Mesenchymal stem cell (in vitro differentiated cells and primary cell): ENCODE measurements at regions not wholly inside any gene's neighbourhood (a gene's known extent, or its start where the extent isn't known, plus 50 kb on each side); places are given as distances from the start of the nearest gene placed in this dataset.

Experiments used
- DNase-seq: peaks from one replicate; pipeline ENCODE4 v3.0.0-alpha.2; 2013
- H2AFZ ChIP-seq: one replicate; pipeline ENCODE4 v1.6.1; 2013; ENCODE audit warnings: low read depth, mild to moderate bottlenecking, control low read depth, inconsistent platforms, low read length, moderate library complexity
- H2AK5ac ChIP-seq: 2 replicates; pipeline ENCODE4 v1.6.1; 2013; ENCODE audit warnings: low read length, moderate library complexity, mild to moderate bottlenecking, inconsistent platforms; ENCODE audit not compliant: severe bottlenecking
- H2BK120ac ChIP-seq: one replicate; pipeline ENCODE4 v1.6.1; 2013; ENCODE audit warnings: low read depth, mild to moderate bottlenecking, inconsistent platforms, low read length, moderate library complexity
- H2BK12ac ChIP-seq, 2 experiments: one replicate each; pipeline ENCODE4 v1.6.1; 2013; ENCODE audit warnings: inconsistent platforms in 2 of 2, low read length in 2 of 2, mild to moderate bottlenecking in 2 of 2, moderate library complexity in 2 of 2, control low read depth in 1 of 2
- H2BK15ac ChIP-seq: one replicate; pipeline ENCODE4 v1.6.1; 2013; ENCODE audit warnings: mild to moderate bottlenecking, low read depth, inconsistent platforms; ENCODE audit not compliant: poor library complexity, severe bottlenecking
- H2BK5ac ChIP-seq: 2 replicates; pipeline ENCODE4 v1.6.1; 2013; ENCODE audit warnings: low read depth, mild to moderate bottlenecking, low read length, control low read depth, inconsistent platforms; ENCODE audit not compliant: poor library complexity, severe bottlenecking
- H3K14ac ChIP-seq, 2 experiments: one replicate each; pipeline ENCODE4 v1.6.1; 2013; ENCODE audit warnings: inconsistent platforms in 2 of 2, low read length in 2 of 2, control low read depth in 1 of 2, mild to moderate bottlenecking in 1 of 2, moderate library complexity in 1 of 2
- H3K18ac ChIP-seq, 2 experiments: one replicate each; pipeline ENCODE4 v1.6.1; 2013; ENCODE audit warnings: inconsistent platforms in 2 of 2, low read length in 2 of 2, control low read depth in 1 of 2, low read depth in 1 of 2, mild to moderate bottlenecking in 1 of 2
- H3K23ac ChIP-seq, 2 experiments: one replicate each; pipeline ENCODE4 v1.6.1; 2013; ENCODE audit warnings: inconsistent platforms in 2 of 2, low read length in 2 of 2, mild to moderate bottlenecking in 2 of 2, moderate library complexity in 2 of 2, control low read depth in 1 of 2
- H3K27ac ChIP-seq: 2 replicates; pipeline ENCODE4 v1.5.1; 2013; ENCODE audit warnings: mild to moderate bottlenecking, moderate library complexity, low read length, control low read depth, inconsistent platforms; ENCODE audit not compliant: poor library complexity, severe bottlenecking
- H3K27me3 ChIP-seq, 2 experiments: 2 replicates each; pipeline versions ENCODE4 v1.6.1 to v1.7.0; 2013; ENCODE audit warnings: low read length in 2 of 2, mild to moderate bottlenecking in 2 of 2, moderate library complexity in 2 of 2, control low read depth in 1 of 2, inconsistent platforms in 1 of 2; ENCODE audit not compliant: control insufficient read depth in 1 of 2, insufficient read depth in 1 of 2
- H3K36me3 ChIP-seq, 2 experiments: 2 replicates each; pipeline versions ENCODE4 v1.6.1 to v1.7.0; 2013; ENCODE audit warnings: low read length in 2 of 2, control low read depth in 1 of 2, inconsistent platforms in 1 of 2, low read depth in 1 of 2, mild to moderate bottlenecking in 1 of 2; ENCODE audit not compliant: insufficient read depth in 2 of 2, control insufficient read depth in 1 of 2
- H3K4ac ChIP-seq, 2 experiments: one replicate each; pipeline ENCODE4 v1.6.1; 2013; ENCODE audit warnings: inconsistent platforms in 2 of 2, low read length in 2 of 2, mild to moderate bottlenecking in 2 of 2, moderate library complexity in 2 of 2, control low read depth in 1 of 2, low read depth in 1 of 2
- H3K4me1 ChIP-seq: 2 replicates; pipeline ENCODE4 v1.6.1; 2013; ENCODE audit warnings: low read depth, low read length, control low read depth; ENCODE audit not compliant: control insufficient read depth, insufficient read depth
- H3K4me2 ChIP-seq: 2 replicates; pipeline ENCODE4 v1.6.1; 2013; ENCODE audit warnings: low read length, mild to moderate bottlenecking, inconsistent platforms; ENCODE audit not compliant: poor library complexity, severe bottlenecking
- H3K4me3 ChIP-seq, 2 experiments: 2 replicates each; pipeline versions ENCODE4 v1.5.1 to v1.7.0; 2013; ENCODE audit warnings: low read length in 2 of 2, mild to moderate bottlenecking in 2 of 2, control low read depth in 1 of 2, low read depth in 1 of 2; ENCODE audit not compliant: insufficient read depth in 1 of 2
- H3K79me1 ChIP-seq: replicated peaks from 2 replicates; pipeline ENCODE4 v1.6.1; 2013; ENCODE audit warnings: mild to moderate bottlenecking, control low read depth, low read length, inconsistent platforms; ENCODE audit not compliant: poor library complexity, severe bottlenecking
- H3K9ac ChIP-seq: 2 replicates; pipeline ENCODE4 v1.7.0; 2013; ENCODE audit warnings: mild to moderate bottlenecking, low read length, moderate library complexity
- H3K9me3 ChIP-seq: 2 replicates; pipeline ENCODE4 v1.7.0; 2013; ENCODE audit warnings: mild to moderate bottlenecking, low read length; ENCODE audit not compliant: control insufficient read depth
- H4K8ac ChIP-seq: one replicate; pipeline ENCODE4 v1.6.1; 2013; ENCODE audit warnings: inconsistent platforms, mild to moderate bottlenecking, low read length, moderate library complexity
- H4K91ac ChIP-seq: one replicate; pipeline ENCODE4 v1.6.1; 2013; ENCODE audit warnings: mild to moderate bottlenecking, low read length, inconsistent platforms
- WGBS: methylation state at CpG from one replicate; pipeline ENCODE4 v1.1.7; 2013; ENCODE audit warnings: mixed read lengths; 5-methylcytosine and 5-hydroxymethylcytosine counted together

GRCh38 chr3:98697225-98697624, 65.9 kb upstream of the ST3GAL6 start:
- Histone ChIP-seq H3K79me1 (no peaks in the 10 kb centered on the region), H2BK120ac (no peak overlapping the region), H3K36me3 (no peaks in the 10 kb centered on the region), H2BK15ac (no peak overlapping the region), H3K9ac (no peak overlapping the region), H3K4me2 (no peak overlapping the region), H3K9me3 (no peaks in the 10 kb centered on the region), H3K27ac (no peak overlapping the region), H2BK12ac (no peak overlapping the region), H2AFZ (no peak overlapping the region), H4K8ac (no peak overlapping the region), H3K4ac (no peak overlapping the region), H3K18ac (no peak overlapping the region), H3K4me3 (no peak overlapping the region), H2BK5ac (no peak overlapping the region), H2AK5ac (no peak overlapping the region), H3K23ac (no peak overlapping the region), H3K14ac (no peak overlapping the region), H3K4me1 (no peaks in the 10 kb centered on the region), H3K27me3 (no peaks in the 10 kb centered on the region), H4K91ac (no peak overlapping the region)
- DNase-seq = no peak
- 90% methylated on average over 1 of the region's 2 CpGs for WGBS

GRCh38 chr3:98699132-98699531, 64.0 kb upstream of the ST3GAL6 start:
- Histone ChIP-seq H4K91ac (no peak overlapping the region), H3K4ac (no peak overlapping the region), H3K79me1 (no peaks in the 10 kb centered on the region), H2BK120ac (no peak overlapping the region), H2AFZ (no peak overlapping the region), H2BK15ac (no peak overlapping the region), H3K9ac (no peak overlapping the region), H3K18ac (no peak overlapping the region), H4K8ac (peak overlapping the region; percentile 64), H3K36me3 (no peaks in the 10 kb centered on the region), H2BK5ac (no peak overlapping the region), H3K4me1 (no peaks in the 10 kb centered on the region), H2BK12ac (no peak overlapping the region), H3K23ac (no peak overlapping the region), H3K27me3 (no peaks in the 10 kb centered on the region), H3K14ac (no peak overlapping the region), H3K4me3 (no peak overlapping the region), H2AK5ac (no peak overlapping the region), H3K9me3 (no peaks in the 10 kb centered on the region), H3K4me2 (no peak overlapping the region), H3K27ac (no peak overlapping the region)
- no peak for DNase-seq
- WGBS = 76% methylated on average over 2 of the region's 2 CpGs

GRCh38 chr3:98701071-98701675, 62.0 kb upstream of the ST3GAL6 start:
- no peak overlapping the region for H4K91ac ChIP-seq
- H2BK15ac ChIP-seq = no peak overlapping the region
- no peaks in the 10 kb centered on the region for H3K4me1 ChIP-seq
- no peak overlapping the region for H3K4me2 ChIP-seq
- H3K14ac ChIP-seq = no peak overlapping the region
- no peaks in the 10 kb centered on the region for H3K36me3 ChIP-seq
- H3K27ac ChIP-seq = no peak overlapping the region
- no peak for DNase-seq
- H2BK5ac ChIP-seq = no peak overlapping the region
- H3K4me3 ChIP-seq = no peak overlapping the region
- H3K23ac ChIP-seq = no peak overlapping the region
- H3K79me1 ChIP-seq = no peaks in the 10 kb centered on the region
- WGBS = no CpG with 5 or more reads among the region's 2 CpGs
- H3K27me3 ChIP-seq = no peaks in the 10 kb centered on the region
- H2AK5ac ChIP-seq = no peak overlapping the region
- H3K9ac ChIP-seq = no peak overlapping the region
- no peak overlapping the region for H3K18ac ChIP-seq
- H2BK12ac ChIP-seq = no peak overlapping the region
- no peaks in the 10 kb centered on the region for H3K9me3 ChIP-seq
- H2BK120ac ChIP-seq = no peak overlapping the region
- H3K4ac ChIP-seq = no peak overlapping the region
- H4K8ac ChIP-seq = no peak overlapping the region
- H2AFZ ChIP-seq = no peak overlapping the region

- no peak overlapping the region for H3K14ac ChIP-seq
- H3K27me3 ChIP-seq = no peaks in the 10 kb centered on the region
- no peak overlapping the region for H4K8ac ChIP-seq
- H3K23ac ChIP-seq = no peak overlapping the region
- no peaks in the 10 kb centered on the region for H3K79me1 ChIP-seq
- H2BK12ac ChIP-seq = no peak overlapping the region
- WGBS = no CpG with 5 or more reads among the region's 4 CpGs
- no peaks in the 10 kb centered on the region for H3K4me1 ChIP-seq
- H3K4me2 ChIP-seq = no peak overlapping the region
- no peak overlapping the region for H4K91ac ChIP-seq
- peak; percentile 33 for DNase-seq
- H3K27ac ChIP-seq = no peak overlapping the region
- no peaks in the 10 kb centered on the region for H3K9me3 ChIP-seq
- no peak overlapping the region for H3K18ac ChIP-seq
- H3K36me3 ChIP-seq = no peaks in the 10 kb centered on the region
- H2BK5ac ChIP-seq = no peak overlapping the region
- no peak overlapping the region for H2AK5ac ChIP-seq
- H3K4ac ChIP-seq = no peak overlapping the region
- H3K4me3 ChIP-seq = no peak overlapping the region
- H2AFZ ChIP-seq = no peak overlapping the region
- no peak overlapping the region for H2BK15ac ChIP-seq
- H3K9ac ChIP-seq = no peak overlapping the region
- no peak overlapping the region for H2BK120ac ChIP-seq
These were observed 61.0 kb upstream of the ST3GAL6 start for GRCh38 chr3:98702166-98702565.
